ENCODE measurements at regions not wholly inside any gene's neighbourhood (a gene's known extent, or its start where the extent isn't known, plus 50 kb on each side); places are given as distances from the start of the nearest gene placed in this dataset.

DNA sequence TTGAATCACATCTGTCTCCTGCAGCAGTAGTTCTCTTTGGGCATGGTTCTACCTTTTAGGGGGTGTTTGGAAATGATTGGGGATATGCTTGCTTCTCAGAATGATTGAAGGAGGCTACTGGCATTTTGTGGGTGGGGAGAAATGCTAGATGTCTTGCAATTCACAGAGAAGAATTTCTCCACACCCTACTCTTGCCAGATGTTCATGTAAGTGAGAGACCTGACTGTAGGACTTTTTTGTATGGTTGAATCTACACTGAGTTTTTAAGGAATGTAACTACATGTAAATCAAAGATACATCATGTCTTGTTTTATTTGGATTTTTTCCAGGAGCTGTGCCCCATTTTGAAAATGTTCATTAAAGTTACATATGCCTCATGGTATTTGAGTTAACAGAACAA is 311.9 kb downstream of the PRDM2 start:
- ChIA-PET POLR2A (ENCODE audit: partially characterized antibody) (no interaction called here), CTCF (ENCODE audit: partially characterized antibody) (no interaction called here)
- intact Hi-C loops (cut with micrococcal nuclease): no loop called here
- H3K4me3 Mint-ChIP-seq: no peak overlapping the region
- Histone ChIP-seq H3K9me3 (ENCODE audit: control insufficient read depth in 1 of 2, low read length in 2 of 2) (no peaks in the 10 kb centered on the region), H3K36me3 (ENCODE audit: insufficient read depth, low read length) (no peaks in the 10 kb centered on the region), H3K4me1 (ENCODE audit: insufficient read depth, low read length) (no peaks in the 10 kb centered on the region), H3K27me3 (ENCODE audit: insufficient read depth, low read length) (no peaks in the 10 kb centered on the region), H3K27ac (ENCODE audit: low read depth, low read length) (no peak overlapping the region), H3K4me3 (ENCODE audit: low read length in 2 of 2) (no peak overlapping the region)
- H3K27ac Mint-ChIP-seq: peak overlapping the region in 1 of 7 donors; percentile 43
- H3K4me1 Mint-ChIP-seq: no peaks in the 10 kb centered on the region
- H3K36me3 Mint-ChIP-seq: no peaks in the 10 kb centered on the region
- no peak for DNase-seq
- peaks cover 0 to 9% (median 4%) of the 10 kb centered on the region in 8 donors for H3K9me3 Mint-ChIP-seq
- peaks cover 6 to 7% of the 10 kb centered on the region in 2 donors for H3K27me3 Mint-ChIP-seq

DNA sequence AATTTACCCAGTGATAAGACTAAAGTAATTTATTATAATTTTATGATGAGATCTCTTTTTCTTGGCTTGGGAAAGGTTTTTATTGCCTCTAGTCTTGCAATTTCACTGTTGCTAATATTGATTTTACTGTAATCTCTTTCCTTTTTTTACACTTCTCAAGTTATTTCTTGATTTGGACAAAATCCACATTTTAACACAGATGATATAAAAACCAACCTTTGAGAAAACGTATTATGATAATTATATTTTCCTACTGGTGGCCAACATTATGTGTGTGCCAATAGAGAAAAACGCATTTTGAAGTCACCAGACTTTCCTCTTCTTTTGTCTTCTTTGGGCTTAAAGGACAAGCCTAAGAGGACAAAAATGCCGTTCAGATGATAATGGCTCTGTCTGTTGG is 314.9 kb downstream of the PRDM2 start:
- CTCF ChIA-PET (ENCODE audit: partially characterized antibody): no interaction called here

DNA sequence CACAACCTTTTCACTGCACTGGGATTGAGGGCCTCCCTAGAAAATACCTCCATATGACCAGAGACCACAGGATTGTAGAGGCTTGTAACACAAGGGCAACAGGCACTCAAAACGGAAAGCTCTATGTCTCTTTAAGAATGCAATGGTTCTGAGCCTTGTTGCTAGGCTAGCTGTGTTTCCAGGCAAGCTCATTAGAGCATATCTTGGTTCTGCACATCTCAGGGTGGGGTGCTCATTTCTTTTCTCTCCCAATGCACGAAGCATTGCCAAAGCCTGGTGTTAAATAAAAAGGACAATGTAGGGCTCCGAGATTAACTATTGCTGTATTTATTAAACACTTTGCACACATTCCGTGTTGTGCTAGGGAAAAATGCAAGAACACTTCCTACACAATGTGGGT is 315.9 kb downstream of the PRDM2 start:
- DNase-seq: no peak
- H3K4me3 ChIP-seq (ENCODE audit: low read length in 2 of 2): no peak overlapping the region
- intact Hi-C loops (cut with micrococcal nuclease): no loop called here
- Mint-ChIP-seq H3K27ac (no peak overlapping the region), H3K27me3 (peaks cover 15 to 27% of the 10 kb centered on the region in 2 donors), H3K9me3 (peaks cover 0 to 6% (median under 1%) of the 10 kb centered on the region in 8 donors), H3K4me3 (no peak overlapping the region), H3K4me1 (no peaks in the 10 kb centered on the region), H3K36me3 (no peaks in the 10 kb centered on the region)
- no peak overlapping the region for H3K27ac ChIP-seq (ENCODE audit: low read depth, low read length)
- POLR2A ChIA-PET (ENCODE audit: partially characterized antibody): no interaction called here
- no peaks in the 10 kb centered on the region for H3K4me1 ChIP-seq (ENCODE audit: insufficient read depth, low read length)
- no peaks in the 10 kb centered on the region for H3K36me3 ChIP-seq (ENCODE audit: insufficient read depth, low read length)
- H3K27me3 ChIP-seq (ENCODE audit: insufficient read depth, low read length): no peaks in the 10 kb centered on the region
- CTCF ChIA-PET (ENCODE audit: partially characterized antibody): no interaction called here
- H3K9me3 ChIP-seq (ENCODE audit: control insufficient read depth in 1 of 2, low read length in 2 of 2): no peaks in the 10 kb centered on the region

More for the DNA sequence above, 314.9 kb downstream of the PRDM2 start:
- H3K4me1 ChIP-seq (ENCODE audit: insufficient read depth, low read length): no peaks in the 10 kb centered on the region
- H3K27me3 Mint-ChIP-seq: peaks cover 11 to 23% of the 10 kb centered on the region in 2 donors
- intact Hi-C loops (cut with micrococcal nuclease): no loop called here
- no peak for DNase-seq
- H3K36me3 Mint-ChIP-seq: no peaks in the 10 kb centered on the region
- H3K27ac ChIP-seq (ENCODE audit: low read depth, low read length): no peak overlapping the region
- H3K9me3 ChIP-seq (ENCODE audit: control insufficient read depth in 1 of 2, low read length in 2 of 2): no peaks in the 10 kb centered on the region
- H3K4me1 Mint-ChIP-seq: no peaks in the 10 kb centered on the region
- peaks cover 0 to 6% (median under 1%) of the 10 kb centered on the region in 8 donors for H3K9me3 Mint-ChIP-seq
- no peak overlapping the region for H3K4me3 Mint-ChIP-seq
- POLR2A ChIA-PET (ENCODE audit: partially characterized antibody): no interaction called here
- H3K27me3 ChIP-seq (ENCODE audit: insufficient read depth, low read length): no peaks in the 10 kb centered on the region
- no peaks in the 10 kb centered on the region for H3K36me3 ChIP-seq (ENCODE audit: insufficient read depth, low read length)
- H3K4me3 ChIP-seq (ENCODE audit: low read length in 2 of 2): no peak overlapping the region
- no peak overlapping the region for H3K27ac Mint-ChIP-seq

DNA sequence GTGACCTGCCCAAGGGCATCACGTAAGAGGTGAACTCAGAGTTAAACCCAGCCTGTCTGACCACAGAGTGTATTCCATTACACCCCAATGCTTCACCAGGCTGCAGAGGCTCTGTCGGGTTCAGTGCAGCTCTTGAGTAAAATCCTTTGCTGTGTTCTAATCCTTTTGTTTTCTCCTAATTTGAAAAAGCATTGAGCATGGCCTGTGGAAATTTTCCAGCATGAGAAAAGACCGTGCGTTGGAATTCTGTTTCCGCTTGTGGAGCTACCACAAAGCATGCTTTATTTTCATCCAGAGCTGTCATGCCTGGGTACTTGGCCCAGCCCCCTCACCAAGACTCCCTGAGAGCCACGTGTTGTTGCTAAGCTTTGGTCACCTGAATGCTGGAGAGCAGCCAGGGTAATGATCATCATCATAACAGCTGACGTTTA is 317.6 kb downstream of the PRDM2 start:
- ChIA-PET POLR2A (ENCODE audit: partially characterized antibody) (no interaction called here), CTCF (ENCODE audit: partially characterized antibody) (no interaction called here)
- no peak for DNase-seq
- Mint-ChIP-seq H3K36me3 (no peaks in the 10 kb centered on the region), H3K4me1 (no peaks in the 10 kb centered on the region), H3K4me3 (no peak overlapping the region), H3K27me3 (peaks cover 14 to 27% of the 10 kb centered on the region in 2 donors), H3K27ac (no peak overlapping the region), H3K9me3 (peaks cover 0 to 7% (median 2%) of the 10 kb centered on the region in 8 donors)
- H3K9me3 ChIP-seq (ENCODE audit: control insufficient read depth in 1 of 2, low read length in 2 of 2): no peaks in the 10 kb centered on the region
- no peak overlapping the region for H3K4me3 ChIP-seq (ENCODE audit: low read length in 2 of 2)
- no peaks in the 10 kb centered on the region for H3K4me1 ChIP-seq (ENCODE audit: insufficient read depth, low read length)
- no peaks in the 10 kb centered on the region for H3K36me3 ChIP-seq (ENCODE audit: insufficient read depth, low read length)
- no peak overlapping the region for H3K27ac ChIP-seq (ENCODE audit: low read depth, low read length)
- no peaks in the 10 kb centered on the region for H3K27me3 ChIP-seq (ENCODE audit: insufficient read depth, low read length)
- intact Hi-C loops (cut with micrococcal nuclease): no loop called here

DNA sequence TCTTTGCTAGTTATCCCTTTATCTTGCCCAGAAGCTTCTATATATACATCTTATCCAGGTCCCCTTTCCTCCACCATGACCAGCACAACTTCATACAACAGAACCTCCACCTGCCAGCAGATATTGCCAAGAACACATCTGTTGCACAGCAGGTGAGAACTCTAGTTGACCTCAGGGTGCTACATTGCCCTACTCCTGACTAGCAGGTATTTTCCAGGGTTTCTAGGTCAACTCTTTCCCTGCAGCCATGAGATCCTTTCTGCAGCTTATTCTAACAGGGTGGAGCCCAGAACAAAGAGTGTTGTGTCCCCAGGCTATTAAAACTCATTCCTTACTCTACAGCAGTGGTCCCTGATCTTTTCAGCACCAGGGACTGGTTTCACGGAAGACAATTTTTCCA is 319.5 kb downstream of the PRDM2 start:
- Histone ChIP-seq H3K36me3 (ENCODE audit: insufficient read depth, low read length) (no peaks in the 10 kb centered on the region), H3K4me1 (ENCODE audit: insufficient read depth, low read length) (no peaks in the 10 kb centered on the region), H3K27ac (ENCODE audit: low read depth, low read length) (no peak overlapping the region), H3K9me3 (ENCODE audit: control insufficient read depth in 1 of 2, low read length in 2 of 2) (no peaks in the 10 kb centered on the region), H3K4me3 (ENCODE audit: low read length in 2 of 2) (no peak overlapping the region), H3K27me3 (ENCODE audit: insufficient read depth, low read length) (no peaks in the 10 kb centered on the region)
- no peak for DNase-seq
- Mint-ChIP-seq H3K9me3 (peaks cover 0 to 8% (median 4%) of the 10 kb centered on the region in 8 donors), H3K36me3 (no peaks in the 10 kb centered on the region), H3K4me1 (no peaks in the 10 kb centered on the region), H3K27me3 (peaks cover 16 to 27% of the 10 kb centered on the region in 2 donors), H3K4me3 (no peak overlapping the region), H3K27ac (no peak overlapping the region)
- ChIA-PET POLR2A (ENCODE audit: partially characterized antibody) (no interaction called here), CTCF (ENCODE audit: partially characterized antibody) (no interaction called here)
- intact Hi-C loops (cut with micrococcal nuclease): no loop called here

DNA sequence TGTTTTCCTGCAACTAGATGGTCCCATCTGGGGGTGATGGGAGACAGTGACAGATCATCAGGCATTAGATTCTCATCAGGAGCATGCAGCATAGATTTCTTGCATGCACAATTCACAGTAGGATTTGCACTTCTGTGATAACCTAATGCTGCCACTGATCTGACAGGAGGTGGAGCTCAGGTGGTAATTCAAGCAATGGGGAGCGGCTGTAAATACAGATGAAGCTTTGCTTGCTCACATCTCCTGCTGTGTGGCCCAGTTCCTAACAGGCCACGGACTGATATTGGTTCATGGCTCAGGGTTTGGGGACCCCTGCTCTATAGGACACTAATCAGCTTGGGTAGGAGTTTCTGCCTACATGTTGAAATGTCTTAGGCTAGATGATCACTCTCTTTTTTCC is 320.0 kb downstream of the PRDM2 start:
- Mint-ChIP-seq H3K27me3 (peaks cover 16 to 25% of the 10 kb centered on the region in 2 donors), H3K9me3 (peaks cover 0 to 8% (median 4%) of the 10 kb centered on the region in 8 donors), H3K4me3 (no peak overlapping the region), H3K27ac (no peak overlapping the region), H3K36me3 (no peaks in the 10 kb centered on the region), H3K4me1 (no peaks in the 10 kb centered on the region)
- Histone ChIP-seq H3K27ac (ENCODE audit: low read depth, low read length) (no peak overlapping the region), H3K36me3 (ENCODE audit: insufficient read depth, low read length) (no peaks in the 10 kb centered on the region), H3K9me3 (ENCODE audit: control insufficient read depth in 1 of 2, low read length in 2 of 2) (no peaks in the 10 kb centered on the region), H3K4me1 (ENCODE audit: insufficient read depth, low read length) (no peaks in the 10 kb centered on the region), H3K27me3 (ENCODE audit: insufficient read depth, low read length) (no peaks in the 10 kb centered on the region), H3K4me3 (ENCODE audit: low read length in 2 of 2) (no peak overlapping the region)
- ChIA-PET CTCF (ENCODE audit: partially characterized antibody) (no interaction called here), POLR2A (ENCODE audit: partially characterized antibody) (no interaction called here)
- intact Hi-C loops (cut with micrococcal nuclease): no loop called here
- no peak for DNase-seq

DNA sequence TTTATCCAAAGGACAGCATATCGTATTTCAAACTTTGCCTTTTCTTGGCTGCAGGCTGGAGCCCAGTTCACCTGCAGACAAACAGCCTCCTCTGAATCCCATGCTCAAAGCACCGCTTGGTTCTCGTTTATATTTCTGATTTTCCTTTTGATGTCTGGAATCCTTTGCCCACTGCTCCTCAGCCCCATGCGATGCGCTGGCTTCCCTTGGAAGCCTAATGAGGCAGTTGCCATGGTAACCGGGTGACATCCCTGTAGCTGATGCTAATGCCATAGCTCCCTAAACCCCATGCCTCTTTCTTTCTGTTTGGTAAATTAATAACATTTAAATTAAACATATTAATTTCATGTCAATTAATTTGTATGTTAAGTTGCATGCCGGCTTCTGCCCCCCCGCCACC is 327.1 kb downstream of the PRDM2 start:
- H3K36me3 Mint-ChIP-seq: no peaks in the 10 kb centered on the region
- H3K4me3 Mint-ChIP-seq: no peak overlapping the region
- no peak for DNase-seq
- peaks cover under 1 to 12% (median 4%) of the 10 kb centered on the region in 8 donors for H3K9me3 Mint-ChIP-seq
- peaks cover 3 to 10% of the 10 kb centered on the region in 2 donors for H3K27me3 Mint-ChIP-seq
- Histone ChIP-seq H3K27ac (ENCODE audit: low read depth, low read length) (no peak overlapping the region), H3K27me3 (ENCODE audit: insufficient read depth, low read length) (no peaks in the 10 kb centered on the region), H3K4me1 (ENCODE audit: insufficient read depth, low read length) (no peaks in the 10 kb centered on the region), H3K4me3 (ENCODE audit: low read length in 2 of 2) (no peak overlapping the region), H3K9me3 (ENCODE audit: control insufficient read depth in 1 of 2, low read length in 2 of 2) (no peaks in the 10 kb centered on the region), H3K36me3 (ENCODE audit: insufficient read depth, low read length) (no peaks in the 10 kb centered on the region)
- H3K27ac Mint-ChIP-seq: no peak overlapping the region
- no peaks in the 10 kb centered on the region for H3K4me1 Mint-ChIP-seq
- CTCF ChIA-PET (ENCODE audit: partially characterized antibody): no interaction called here
- POLR2A ChIA-PET (ENCODE audit: partially characterized antibody): no interaction called here
- intact Hi-C loops (cut with micrococcal nuclease): no loop called here

DNA sequence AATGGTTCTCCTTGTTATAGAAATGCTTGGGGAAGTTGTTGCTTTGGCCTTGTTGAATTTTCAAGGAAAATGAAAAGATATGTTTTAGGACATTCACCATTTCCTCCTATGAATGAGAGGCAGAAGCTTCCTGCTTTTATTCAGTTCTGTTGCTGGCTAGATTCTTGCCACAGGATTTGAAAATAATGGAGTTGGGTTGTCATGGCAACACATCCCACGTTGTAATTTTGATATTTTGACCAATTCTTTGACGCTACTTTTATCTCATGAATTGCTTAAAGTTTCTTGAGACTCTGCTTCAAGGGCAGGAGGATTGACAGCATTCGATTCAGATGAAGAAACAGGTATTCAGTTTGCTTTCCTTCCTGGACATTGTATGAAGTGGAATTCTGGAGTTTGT is 331.5 kb downstream of the PRDM2 start:
- H3K27me3 Mint-ChIP-seq: peaks cover 7 to 12% of the 10 kb centered on the region in 2 donors
- no peak overlapping the region for H3K4me3 ChIP-seq (ENCODE audit: low read length in 2 of 2)
- H3K9me3 Mint-ChIP-seq: peaks cover 0 to 17% (median 3%) of the 10 kb centered on the region in 8 donors
- no peaks in the 10 kb centered on the region for H3K4me1 ChIP-seq (ENCODE audit: insufficient read depth, low read length)
- DNase-seq: no peak
- no peak overlapping the region for H3K27ac Mint-ChIP-seq
- no peak overlapping the region for H3K4me3 Mint-ChIP-seq
- no peak overlapping the region for H3K27ac ChIP-seq (ENCODE audit: low read depth, low read length)
- no peaks in the 10 kb centered on the region for H3K4me1 Mint-ChIP-seq
- ChIA-PET CTCF (ENCODE audit: partially characterized antibody) (no interaction called here), POLR2A (ENCODE audit: partially characterized antibody) (no interaction called here)
- H3K9me3 ChIP-seq (ENCODE audit: control insufficient read depth in 1 of 2, low read length in 2 of 2): no peaks in the 10 kb centered on the region
- H3K36me3 ChIP-seq (ENCODE audit: insufficient read depth, low read length): no peaks in the 10 kb centered on the region
- intact Hi-C loops (cut with micrococcal nuclease): no loop called here
- no peaks in the 10 kb centered on the region for H3K27me3 ChIP-seq (ENCODE audit: insufficient read depth, low read length)
- H3K36me3 Mint-ChIP-seq: no peaks in the 10 kb centered on the region
